ENCODE measurements at regions not wholly inside any gene's neighbourhood (a gene's known extent, or its start where the extent isn't known, plus 50 kb on each side); places are given as distances from the start of the nearest gene placed in this dataset.

DNA sequence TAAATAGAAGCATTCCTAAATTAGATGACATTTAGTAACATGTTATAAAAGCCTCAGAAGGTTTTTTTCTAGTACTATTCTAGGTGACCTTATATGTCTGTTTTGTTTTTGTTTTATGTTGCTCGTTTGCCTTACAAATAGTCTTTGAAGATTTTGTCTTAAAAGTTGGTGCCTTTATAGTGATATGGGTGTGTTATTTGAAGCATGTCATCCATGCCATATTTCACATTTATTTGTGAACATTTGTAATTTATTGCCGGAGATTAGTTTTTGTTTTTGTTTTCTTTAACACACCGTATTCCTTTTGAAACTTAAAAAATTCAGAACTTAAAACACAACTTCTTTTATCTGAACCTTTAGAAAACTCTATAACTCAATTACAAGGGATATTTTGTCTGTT is 422.8 kb upstream of the PCDH9 start:
- no peak for DNase-seq (ENCODE audit: low spot score)

DNA sequence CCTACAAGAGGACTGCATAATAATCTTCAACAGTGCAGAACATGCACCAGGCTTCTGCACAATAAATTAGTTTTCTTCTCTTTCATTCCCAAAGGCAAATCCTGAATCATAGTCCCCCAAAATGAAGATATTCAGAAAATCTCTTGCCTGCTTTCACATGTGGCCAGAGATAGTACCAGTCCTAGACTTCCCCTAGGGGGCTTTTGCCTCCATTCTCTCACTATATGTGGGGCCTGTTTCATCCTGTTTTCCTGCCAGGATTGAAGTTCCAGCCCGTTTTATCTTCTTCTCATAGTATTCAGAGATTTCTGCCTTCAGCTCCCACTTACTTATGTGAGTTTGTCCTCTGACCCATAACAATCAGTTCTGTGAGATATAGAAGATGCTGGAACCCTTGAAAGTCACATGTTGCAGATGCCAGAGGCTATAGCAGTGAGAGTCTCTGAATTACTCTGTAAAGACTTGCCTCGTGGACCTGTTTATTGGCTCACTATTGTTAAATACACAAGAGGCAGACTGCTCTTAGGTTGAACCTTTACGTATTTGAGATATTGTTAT is 421.9 kb upstream of the PCDH9 start:
- no peak for DNase-seq (ENCODE audit: low spot score)

DNA sequence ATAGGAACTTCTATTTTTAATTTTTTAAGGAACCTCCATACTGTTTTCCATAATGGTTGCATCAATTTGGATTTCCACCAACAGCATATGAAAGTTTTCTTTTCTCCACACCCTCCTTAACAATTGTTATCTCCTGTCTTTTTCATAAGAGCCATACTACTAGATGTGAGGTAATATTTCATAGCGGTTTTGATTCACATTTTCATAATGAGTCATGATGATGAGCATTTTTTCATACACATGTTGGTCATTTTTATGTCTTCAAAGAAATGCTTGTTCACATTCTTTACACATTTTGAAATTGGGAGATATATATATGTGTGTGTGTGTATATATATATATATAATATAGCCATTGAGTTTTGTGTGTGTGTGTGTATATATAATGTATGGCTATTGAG is 420.3 kb upstream of the PCDH9 start:
- DNase-seq (ENCODE audit: low spot score): no peak

DNA sequence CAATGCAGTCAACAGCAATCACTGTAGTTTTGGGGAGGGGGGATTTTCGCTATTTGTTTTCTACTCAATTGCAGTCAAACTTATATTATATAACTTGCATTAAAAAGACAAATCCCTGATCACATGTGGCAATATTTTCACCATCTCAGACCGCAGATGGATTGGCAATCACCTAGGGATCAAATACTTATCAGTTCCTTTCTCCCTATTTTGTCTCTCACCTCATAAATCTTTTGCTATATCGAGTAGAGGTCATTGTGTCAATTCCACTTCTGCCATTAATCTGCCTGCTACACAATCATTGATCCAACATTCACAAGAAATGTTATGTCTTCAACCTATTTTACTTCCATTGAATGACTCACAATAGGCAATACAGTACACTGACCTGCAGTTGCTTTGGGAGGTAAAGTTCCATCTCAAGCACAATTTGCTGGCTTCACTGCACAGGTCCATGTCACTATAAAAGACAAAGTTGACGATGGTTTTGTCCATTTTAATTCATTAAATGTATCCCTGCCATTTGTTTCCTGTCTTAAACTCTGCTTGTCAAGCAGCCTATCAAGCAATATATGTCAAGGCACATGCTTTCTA is 415.8 kb upstream of the PCDH9 start:
- no peak for DNase-seq (ENCODE audit: low spot score)

DNA sequence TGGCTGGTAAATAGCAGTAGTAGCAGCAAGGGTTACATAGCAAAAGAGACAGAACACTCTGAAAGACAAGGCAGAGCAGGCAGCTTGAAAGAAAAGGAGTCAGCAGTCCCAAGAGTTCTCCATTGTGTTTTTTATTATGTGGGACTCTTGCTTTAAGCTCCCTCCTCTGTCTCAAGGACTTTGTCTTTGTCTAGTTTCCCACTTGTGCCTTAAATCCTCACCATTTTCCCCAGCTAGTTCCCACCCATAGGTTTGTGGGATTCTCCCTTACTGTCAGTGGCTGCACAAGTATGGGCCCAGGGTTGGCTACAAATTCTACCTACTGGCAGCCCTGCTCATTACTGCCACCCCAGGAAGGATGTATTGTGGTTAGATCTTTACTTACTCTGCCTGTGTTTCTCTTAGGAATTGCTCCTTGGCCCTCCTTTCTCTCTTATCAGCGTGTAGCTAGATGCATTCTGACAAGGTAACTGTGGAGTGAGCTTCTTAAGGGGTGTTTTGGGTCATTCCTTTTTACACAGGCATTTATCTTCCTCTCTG is 413.4 kb upstream of the PCDH9 start:
- DNase-seq (ENCODE audit: low spot score): no peak

DNA sequence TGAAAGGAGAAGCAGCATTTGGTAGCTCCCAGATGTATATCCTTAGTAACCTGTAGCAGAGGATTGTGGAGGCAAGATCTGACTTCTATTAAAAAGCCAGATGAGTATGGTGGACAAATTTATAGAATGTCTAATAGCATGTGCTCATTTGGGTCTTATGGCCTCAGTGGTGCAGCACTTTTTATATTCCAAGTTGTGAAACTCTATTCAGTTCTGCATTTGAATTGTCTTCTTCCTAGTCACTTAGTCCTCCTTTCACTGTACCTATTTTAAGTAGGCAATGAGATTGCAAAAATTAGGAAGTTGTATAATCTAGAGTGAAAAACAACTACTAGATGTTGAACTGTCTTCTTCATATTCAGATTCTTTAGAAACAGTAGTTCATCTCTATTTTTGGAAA is 412.5 kb upstream of the PCDH9 start:
- no peak for DNase-seq (ENCODE audit: low spot score)

DNA sequence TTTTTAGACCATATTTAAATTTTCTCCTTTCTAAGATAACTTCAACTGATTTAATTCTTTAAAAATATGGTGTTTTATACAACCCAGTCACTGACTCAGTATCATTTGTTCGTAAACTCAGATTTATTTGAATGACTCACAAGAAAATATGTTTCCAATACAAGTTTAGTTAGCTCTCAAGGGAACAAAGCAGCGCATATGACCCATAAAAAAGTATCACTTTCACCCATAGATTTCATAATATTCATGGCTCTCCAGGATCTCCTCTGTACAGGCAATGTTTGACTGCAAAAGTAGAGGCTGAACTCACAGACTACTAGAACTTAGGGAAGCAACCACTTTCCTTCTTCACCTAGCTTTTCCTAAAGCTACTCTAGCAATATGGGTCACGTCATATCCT is 405.6 kb upstream of the PCDH9 start:
- no peak for DNase-seq (ENCODE audit: low spot score)

DNA sequence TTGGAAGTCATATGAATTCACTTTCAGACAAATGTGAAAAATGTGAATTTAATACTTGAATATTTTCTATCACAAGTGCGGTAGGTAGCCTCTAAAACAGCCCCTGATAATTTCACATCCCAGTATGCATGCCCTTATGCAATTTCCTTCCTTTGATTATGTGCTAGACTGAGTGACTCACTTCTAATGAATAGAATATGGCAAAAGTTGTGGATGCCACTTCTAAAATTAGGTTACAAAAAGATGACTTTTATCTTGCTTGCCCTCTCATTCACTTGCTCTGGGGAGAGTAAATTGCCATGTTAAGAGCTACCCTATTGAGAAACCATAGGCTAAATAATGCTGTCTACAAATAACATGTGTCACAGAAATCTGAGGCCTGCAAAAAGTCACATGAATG is 402.5 kb upstream of the PCDH9 start:
- DNase-seq (ENCODE audit: low spot score): no peak

DNA sequence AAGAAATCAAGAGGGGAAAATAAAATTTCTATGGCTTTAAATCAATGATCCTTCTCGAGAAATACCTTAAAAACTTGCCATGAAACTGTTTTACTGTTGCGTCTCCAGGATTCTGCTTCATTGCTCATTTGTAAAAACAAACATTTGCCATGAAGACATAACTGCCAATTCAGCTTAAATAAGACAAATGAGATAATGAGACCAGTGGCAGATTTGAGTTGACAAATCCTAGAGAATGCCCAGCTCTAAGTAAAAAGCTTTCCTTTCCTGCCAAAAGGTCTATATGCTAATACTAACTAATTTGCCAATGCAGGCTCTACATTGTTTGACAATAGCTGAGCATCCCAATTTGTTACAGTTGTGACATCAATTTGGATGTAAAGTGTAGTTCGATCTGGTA is 400.5 kb upstream of the PCDH9 start:
- no peak for DNase-seq (ENCODE audit: low spot score)

DNA sequence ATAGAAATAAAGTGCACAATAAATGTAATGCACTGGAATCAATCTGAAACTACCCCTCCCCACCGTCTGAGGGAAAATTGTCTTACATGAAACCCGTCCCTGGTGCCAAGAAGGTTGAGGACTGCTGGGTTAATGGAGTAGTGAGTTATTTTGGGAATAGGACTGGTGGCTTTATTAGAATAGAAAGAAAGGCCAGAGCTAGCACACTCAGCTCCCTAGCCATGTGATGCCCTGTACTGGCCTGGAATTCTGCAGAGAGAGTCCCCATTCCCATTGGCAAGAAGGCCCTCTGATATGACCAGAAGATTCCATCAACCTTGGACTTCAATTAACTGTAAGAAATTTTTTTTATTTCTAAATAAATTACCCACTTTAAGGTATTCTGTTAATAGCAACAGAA is 393.5 kb upstream of the PCDH9 start:
- DNase-seq (ENCODE audit: low spot score): no peak

DNA sequence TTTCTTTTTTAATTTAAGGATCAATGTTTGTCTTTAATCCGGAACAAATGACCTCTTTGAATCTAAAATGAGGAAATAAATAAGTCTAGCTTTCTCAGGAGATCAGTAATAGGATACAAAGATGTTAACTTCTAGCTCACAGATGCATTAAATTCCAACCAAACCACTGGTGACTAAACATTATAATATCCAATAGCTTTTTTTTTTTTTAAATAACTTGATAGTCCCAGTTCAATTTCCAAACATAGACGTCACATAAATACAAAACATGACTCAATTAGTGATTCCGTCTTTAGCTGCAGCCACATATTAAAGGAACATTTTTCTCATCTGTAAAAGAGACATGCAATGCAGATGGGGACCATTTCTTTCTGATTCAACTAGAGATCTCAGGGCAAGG is 390.5 kb upstream of the PCDH9 start:
- no peak for DNase-seq (ENCODE audit: low spot score)

DNA sequence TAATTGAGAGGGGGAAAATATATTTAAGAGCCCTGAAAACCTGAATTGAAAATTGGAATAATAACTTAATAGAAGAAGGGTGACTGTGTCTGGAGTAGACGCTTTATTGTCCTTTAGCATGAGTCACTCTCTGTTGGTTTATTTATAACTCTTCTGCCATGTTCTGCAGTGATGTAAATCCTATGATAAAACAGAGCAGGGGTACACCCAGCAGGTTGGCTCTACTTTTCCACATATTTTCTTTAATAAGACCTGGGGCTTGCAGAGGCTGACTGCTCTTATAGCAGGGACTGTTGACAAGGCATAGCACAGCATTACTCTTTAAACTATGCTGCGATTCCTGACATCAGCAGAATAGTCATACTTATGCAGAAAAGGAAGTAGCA is 389.9 kb upstream of the PCDH9 start:
- no peak for DNase-seq (ENCODE audit: low spot score)

DNA sequence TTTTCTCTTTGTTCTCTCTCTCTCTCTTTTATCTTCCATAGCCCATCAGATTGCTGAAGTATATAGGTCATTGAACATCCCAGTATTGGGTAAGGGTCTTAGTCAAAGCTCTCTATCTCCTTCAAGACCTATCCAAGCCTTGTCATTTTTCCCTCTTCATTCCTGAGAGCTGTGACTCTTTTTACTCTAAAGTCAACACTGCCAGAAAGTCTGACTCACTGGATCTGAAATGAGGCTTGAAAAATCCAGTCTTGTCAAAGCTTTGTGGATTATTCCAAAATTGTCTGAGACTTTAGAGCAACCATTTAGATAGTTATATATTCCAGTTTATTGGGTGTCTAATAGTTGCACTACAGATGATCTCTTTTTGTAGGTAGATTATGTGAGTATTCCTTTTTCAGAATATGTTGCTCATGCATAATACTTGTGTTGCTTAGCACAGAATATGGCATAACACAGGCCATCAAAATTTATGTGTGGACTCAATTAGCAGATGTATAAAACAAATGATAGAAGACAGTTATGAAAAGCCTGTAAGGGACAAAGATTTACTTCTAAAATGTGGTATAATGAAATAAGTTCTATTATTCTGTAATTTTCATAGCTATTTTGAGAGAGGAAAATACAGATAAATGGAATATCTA is 389.3 kb upstream of the PCDH9 start:
- no peak for DNase-seq (ENCODE audit: low spot score)

DNA sequence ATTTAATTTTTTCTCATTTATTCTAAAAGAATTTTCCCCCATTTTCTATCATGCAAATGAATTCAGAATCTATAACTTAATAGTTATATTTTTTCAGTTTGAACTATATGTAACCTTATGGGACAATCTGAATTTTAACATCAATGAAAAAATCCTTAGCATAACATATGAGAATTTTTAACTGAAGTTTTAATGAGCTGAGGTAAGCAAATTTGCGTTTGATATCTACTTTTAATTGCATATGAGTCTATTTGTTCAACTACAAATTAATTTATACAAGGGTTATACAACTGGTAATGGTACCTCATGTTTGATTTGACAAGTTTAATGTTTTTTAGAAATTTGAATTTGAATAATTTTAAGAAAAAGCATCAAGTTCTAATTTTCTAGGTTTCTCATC is 384.4 kb upstream of the PCDH9 start:
- no peak for DNase-seq (ENCODE audit: low spot score)

DNA sequence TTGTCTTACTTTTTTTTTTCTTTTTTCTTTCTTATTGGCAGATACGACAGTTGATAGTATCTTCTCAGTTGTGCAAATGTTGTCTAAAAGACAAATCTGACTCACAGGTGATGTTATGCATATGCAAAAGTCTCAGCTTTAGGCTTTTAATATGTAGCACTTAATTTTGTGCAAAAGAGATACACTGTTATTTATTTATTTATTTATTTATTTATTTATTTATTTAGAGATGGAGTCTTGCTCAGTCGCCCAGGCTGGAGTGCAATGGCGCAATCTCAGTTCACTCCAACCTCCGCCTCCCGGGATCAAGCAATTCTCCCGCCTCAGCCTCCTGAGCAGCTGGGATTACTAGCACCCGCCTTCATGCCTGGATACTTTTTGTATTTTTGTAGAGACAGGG is 383.9 kb upstream of the PCDH9 start:
- no peak for DNase-seq (ENCODE audit: low spot score)

DNA sequence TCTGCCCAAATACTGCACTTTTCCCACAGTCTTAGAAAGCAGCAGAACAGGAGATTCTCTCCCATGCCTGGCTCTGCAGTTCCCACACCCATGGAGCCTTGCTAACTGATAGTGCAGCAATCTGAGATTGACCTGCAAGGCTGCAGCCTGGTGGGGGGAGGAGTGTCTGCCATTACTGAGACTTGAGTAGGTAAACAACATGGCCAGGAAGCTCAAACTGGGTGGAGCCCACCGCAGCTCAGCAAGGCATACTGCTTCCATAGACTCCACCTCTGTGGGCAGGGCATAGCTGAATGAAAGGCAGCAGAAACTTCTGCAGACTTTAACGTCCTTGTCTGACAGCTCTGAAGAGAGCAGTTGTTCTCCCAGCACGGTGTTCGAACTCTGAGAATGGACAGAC is 358.5 kb upstream of the PCDH9 start:
- DNase-seq (ENCODE audit: low spot score): no peak

DNA sequence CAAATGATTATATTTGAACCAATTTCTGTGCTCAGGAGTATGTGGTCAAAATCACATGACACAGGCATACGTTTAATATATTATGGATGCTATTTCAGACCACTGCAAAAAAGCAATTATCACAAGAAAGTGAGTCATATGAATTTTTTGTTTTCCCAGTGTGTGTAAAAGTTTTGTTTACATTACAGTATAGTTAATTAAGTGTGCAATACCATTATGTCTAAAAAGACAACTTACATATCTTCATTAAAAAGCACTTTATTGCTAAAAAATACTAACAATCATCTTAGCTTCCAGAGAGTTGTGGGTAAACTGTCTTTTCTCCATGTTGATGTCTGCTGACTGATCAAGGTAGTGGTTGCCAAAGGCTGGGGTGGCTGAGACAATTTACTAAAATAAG is 347.2 kb upstream of the PCDH9 start:
- DNase-seq (ENCODE audit: low spot score): no peak

DNA sequence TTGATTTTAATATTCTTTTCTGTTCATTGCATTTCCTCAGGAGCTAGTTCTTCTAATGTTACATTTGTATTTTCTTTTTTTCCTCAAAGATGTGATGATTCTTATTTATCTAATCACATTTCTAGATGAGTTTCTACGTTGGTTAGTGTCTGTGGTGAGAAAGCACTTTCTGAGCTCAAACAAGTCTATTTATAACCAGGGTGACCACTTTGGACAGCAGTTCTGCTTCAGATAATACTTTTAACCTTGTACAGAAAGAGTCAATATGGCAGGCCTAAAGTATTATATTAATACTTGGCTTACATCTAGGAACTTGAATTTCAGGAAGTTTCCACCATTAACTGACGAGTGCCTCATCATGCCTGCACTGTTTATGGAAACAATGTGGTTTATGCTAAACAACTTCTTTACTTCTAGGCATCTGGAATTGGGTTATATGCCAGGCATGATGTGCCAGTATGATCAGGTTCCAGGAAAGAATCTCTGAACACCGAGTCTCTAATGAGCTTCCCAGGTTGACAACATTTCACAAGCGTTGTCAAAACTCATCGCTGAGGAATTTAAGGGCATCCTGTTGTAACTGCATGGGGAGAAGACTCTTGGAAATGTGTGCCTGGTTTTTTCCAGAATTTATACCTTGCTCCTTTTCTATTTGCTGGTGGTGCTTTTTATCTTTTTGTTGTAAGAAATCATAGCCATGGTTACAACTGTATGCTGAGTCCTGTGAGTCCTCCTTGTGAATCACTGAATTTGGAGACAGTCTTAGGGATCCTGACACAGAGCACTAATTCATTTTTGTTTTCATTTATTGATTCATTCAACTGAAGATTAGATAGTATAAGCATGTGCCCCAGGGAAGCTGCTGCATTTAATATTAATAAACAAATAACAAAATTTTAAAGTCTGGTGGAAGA is 344.4 kb upstream of the PCDH9 start:
- no peak for DNase-seq (ENCODE audit: low spot score)

DNA sequence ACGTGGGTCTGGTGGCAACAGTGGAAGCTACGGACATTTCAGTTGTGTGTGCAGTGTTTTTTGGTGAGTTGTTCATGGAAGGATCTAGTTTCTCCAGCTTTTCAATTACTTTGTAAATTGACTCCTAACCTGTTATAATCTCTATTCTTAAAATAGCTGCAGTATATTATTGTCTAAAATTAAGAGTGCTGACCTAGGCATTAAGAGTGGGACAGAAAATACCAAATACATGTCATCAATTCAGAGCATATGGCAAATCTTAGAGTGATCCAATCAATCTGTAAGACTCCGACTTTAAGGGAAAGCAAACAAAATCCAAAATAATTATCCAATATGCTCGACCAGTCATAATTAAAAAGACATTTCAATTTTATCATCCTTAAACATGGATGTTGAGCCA is 338.1 kb upstream of the PCDH9 start:
- no peak for DNase-seq (ENCODE audit: low spot score)

DNA sequence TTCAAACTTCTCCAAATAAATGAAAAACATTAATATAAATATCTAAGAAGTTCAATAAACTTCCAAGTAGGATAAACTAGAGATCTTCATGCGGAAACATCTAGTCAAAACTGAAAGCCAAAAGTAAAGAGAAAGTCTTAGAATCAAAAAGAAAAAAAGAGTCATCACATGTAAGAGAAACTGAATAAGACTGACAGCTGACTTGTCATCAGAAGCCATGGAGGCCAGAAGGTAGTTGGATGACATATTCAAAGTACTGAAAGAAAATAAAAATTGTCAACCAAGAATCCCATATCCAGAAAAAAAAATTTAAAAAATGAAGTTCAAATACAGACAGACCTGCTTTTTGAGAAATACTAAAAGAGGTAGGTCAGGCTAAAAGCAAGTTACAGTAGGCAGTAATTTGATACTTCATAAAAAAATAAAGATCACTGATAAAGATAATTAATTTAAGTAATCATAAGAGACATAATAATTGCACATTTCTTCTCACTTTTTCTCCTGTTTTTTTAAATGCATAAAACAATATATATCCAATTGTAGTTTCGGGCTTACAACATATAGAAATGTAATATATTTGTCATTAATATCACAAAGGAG is 327.6 kb upstream of the PCDH9 start:
- DNase-seq (ENCODE audit: low spot score): no peak

DNA sequence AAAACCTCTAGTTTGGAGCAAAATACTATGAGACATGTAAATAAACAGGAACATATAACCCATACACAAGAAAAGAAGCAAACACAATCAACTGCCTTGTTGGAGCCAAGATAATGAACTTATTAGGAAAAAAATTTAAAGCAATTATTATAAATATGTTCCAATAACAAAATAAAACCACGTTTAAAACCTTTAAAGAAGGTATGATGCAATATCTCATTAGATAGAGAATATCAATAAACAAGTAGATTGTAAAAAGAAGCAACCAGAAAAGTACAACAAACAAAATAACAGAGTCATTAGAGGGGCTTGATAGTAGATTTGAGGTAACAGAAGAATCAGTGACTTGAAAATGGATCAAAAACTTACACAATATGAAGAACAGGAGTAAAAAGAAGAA is 327.0 kb upstream of the PCDH9 start:
- no peak for DNase-seq (ENCODE audit: low spot score)

DNA sequence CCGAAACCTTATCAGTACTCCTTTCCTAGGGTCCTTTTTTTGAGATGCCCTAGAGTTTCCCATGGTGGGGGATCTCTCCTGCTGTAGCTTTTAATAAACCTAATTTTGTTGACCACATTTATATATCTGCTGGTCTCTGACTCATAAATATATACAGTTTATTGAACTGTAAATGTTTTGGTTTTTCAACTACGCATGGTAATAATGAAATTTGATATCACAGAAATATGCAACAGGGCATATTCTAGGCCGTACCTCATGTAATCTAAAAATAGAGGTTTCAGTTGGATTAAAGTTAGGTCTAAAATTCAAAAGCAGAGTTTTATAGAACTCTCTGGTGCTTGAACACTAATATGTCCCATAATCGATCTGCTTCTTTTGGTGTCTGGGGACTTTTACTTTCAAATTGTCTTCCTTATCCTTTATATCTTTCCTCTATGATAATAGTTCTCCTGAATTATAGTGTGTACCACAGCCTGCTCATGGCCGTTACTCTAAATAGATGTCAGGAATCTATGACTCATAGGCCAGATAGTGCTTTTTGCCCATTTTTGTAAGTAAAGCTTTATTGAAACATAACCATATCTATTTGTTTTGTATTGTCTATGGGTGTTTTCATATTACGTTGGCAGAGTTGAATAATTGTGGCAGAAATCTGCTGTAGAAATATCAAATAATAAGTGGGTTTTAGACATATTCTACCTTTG is 324.8 kb upstream of the PCDH9 start:
- no peak for DNase-seq (ENCODE audit: low spot score)
